ENCODE measurements at regions not wholly inside any gene's neighbourhood (a gene's known extent, or its start where the extent isn't known, plus 50 kb on each side); places are given as distances from the start of the nearest gene placed in this dataset.

- H3K27me3 Mint-ChIP-seq: no peaks in the 10 kb centered on the region
- H3K4me1 Mint-ChIP-seq: peaks cover 11% of the 10 kb centered on the region
- H3K4me3 Mint-ChIP-seq: no peak overlapping the region
- no peaks in the 10 kb centered on the region for H3K9me3 Mint-ChIP-seq
- no peak for ATAC-seq (replicated peaks; ENCODE audit: extremely low read depth, poor library complexity, severe bottlenecking)
- peak overlapping the region; percentile 23 for H3K27ac Mint-ChIP-seq (ENCODE audit: low read depth)
- DNase-seq (ENCODE audit: low spot score in 2 of 2): no peak
- peaks cover 3% of the 10 kb centered on the region for H3K36me3 Mint-ChIP-seq (ENCODE audit: insufficient read depth)
Measured at GRCh38 chrX:13371186-13371585, 51.3 kb upstream of the ATXN3L start.

DNA sequence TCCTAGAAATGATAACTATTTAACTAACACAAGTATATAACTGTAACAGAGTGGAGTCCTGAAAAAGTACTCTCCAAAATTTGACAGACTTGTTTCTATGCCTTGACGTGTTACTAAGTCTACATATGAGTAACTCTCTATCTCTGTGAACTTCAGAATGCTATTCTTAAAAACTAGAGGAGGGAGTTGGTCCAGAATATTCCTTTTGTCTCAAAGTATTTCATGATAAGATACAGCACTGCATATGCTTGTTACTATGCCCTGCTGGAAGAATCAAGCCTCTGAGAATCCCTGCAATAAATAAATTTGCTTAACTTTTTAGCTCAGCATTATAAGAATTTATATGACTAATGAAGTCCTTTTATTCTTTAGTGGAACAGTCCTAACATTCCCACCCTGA is 50.9 kb upstream of the ATXN3L start:
- Mint-ChIP-seq H3K36me3 (ENCODE audit: insufficient read depth) (peaks cover 3% of the 10 kb centered on the region), H3K9me3 (no peaks in the 10 kb centered on the region)
- DNase-seq (ENCODE audit: low spot score in 2 of 2): no peak

More for the DNA sequence above, 50.9 kb upstream of the ATXN3L start:
- Mint-ChIP-seq H3K4me1 (peaks cover 11% of the 10 kb centered on the region), H3K27ac (ENCODE audit: low read depth) (no peak overlapping the region), H3K4me3 (no peak overlapping the region), H3K27me3 (no peaks in the 10 kb centered on the region)
- ATAC-seq (replicated peaks; ENCODE audit: extremely low read depth, poor library complexity, severe bottlenecking): no peak

All from central memory CD8-positive, alpha-beta T cell (primary cell).